ENCODE measurements at regions not wholly inside any gene's neighbourhood (a gene's known extent, or its start where the extent isn't known, plus 50 kb on each side); places are given as distances from the start of the nearest gene placed in this dataset.

GRCh38 chr2:194603429-194603828, 1053.6 kb upstream of the SLC39A10 start:
- Histone ChIP-seq H3K27me3 (ENCODE audit: insufficient read depth, low read length, poor library complexity, severe bottlenecking) (no peaks in the 10 kb centered on the region), H3K27ac (ENCODE audit: low read depth, low read length) (no peak overlapping the region), H3K4me3 (ENCODE audit: low read length) (no peak overlapping the region), H3K4me1 (ENCODE audit: insufficient read depth, low read length) (no peaks in the 10 kb centered on the region), H3K36me3 (ENCODE audit: insufficient read depth, low read length) (no peaks in the 10 kb centered on the region), H3K9me3 (ENCODE audit: low read length) (no peaks in the 10 kb centered on the region)
- no peak for DNase-seq
- no peak overlapping the region for H3K4me3 Mint-ChIP-seq
- no peaks in the 10 kb centered on the region for H3K27me3 Mint-ChIP-seq
- CTCF ChIA-PET = no interaction called here
- POLR2A ChIA-PET = no interaction called here
- H3K9me3 Mint-ChIP-seq = peaks cover 0 to 9% (median 4%) of the 10 kb centered on the region in 5 donors
- no peak overlapping the region for H3K27ac Mint-ChIP-seq
- no peaks in the 10 kb centered on the region for H3K4me1 Mint-ChIP-seq
- no peaks in the 10 kb centered on the region for H3K36me3 Mint-ChIP-seq

DNA sequence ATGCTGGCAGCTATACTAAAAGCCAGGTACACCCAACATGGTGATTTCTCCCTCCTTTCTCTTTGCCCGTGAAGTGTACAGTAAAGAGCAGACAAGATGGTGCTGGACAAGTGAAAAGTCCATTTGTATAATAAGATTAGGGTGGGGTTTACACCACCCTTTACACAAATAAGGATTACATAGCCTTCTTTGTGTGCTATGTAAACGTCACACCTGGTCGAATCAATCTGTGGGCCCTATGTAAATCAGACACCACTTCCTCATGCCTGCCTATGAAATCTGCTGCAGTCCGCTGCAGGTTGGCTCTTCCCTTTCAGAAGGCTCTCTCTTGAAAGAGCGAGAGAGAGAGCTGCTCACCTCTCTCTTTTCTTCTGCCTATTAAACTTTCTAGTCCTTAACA, 1054.3 kb upstream of the SLC39A10 start:
- Histone ChIP-seq H3K27ac (ENCODE audit: low read depth, low read length) (no peak overlapping the region), H3K9me3 (ENCODE audit: low read length) (no peaks in the 10 kb centered on the region), H3K36me3 (ENCODE audit: insufficient read depth, low read length) (no peaks in the 10 kb centered on the region), H3K4me1 (ENCODE audit: insufficient read depth, low read length) (no peaks in the 10 kb centered on the region), H3K4me3 (ENCODE audit: low read length) (no peak overlapping the region), H3K27me3 (ENCODE audit: insufficient read depth, low read length, poor library complexity, severe bottlenecking) (no peaks in the 10 kb centered on the region)
- Mint-ChIP-seq H3K4me3 (no peak overlapping the region), H3K9me3 (peaks cover 0 to 9% (median 4%) of the 10 kb centered on the region in 5 donors), H3K27ac (no peak overlapping the region), H3K27me3 (no peaks in the 10 kb centered on the region), H3K4me1 (no peaks in the 10 kb centered on the region), H3K36me3 (no peaks in the 10 kb centered on the region)
- ChIA-PET CTCF (no interaction called here), POLR2A (no interaction called here)
- no peak for DNase-seq

- Mint-ChIP-seq H3K27ac (no peak overlapping the region), H3K27me3 (peaks cover 0 to 3% of the 10 kb centered on the region in 2 donors), H3K4me3 (no peak overlapping the region), H3K4me1 (no peaks in the 10 kb centered on the region), H3K9me3 (no peaks in the 10 kb centered on the region), H3K36me3 (no peaks in the 10 kb centered on the region)
- CTCF ChIA-PET = no interaction called here
- Histone ChIP-seq H3K27me3 (ENCODE audit: insufficient read depth, low read length, poor library complexity, severe bottlenecking) (no peaks in the 10 kb centered on the region), H3K27ac (ENCODE audit: low read depth, low read length) (no peak overlapping the region), H3K9me3 (ENCODE audit: low read length) (no peaks in the 10 kb centered on the region), H3K4me3 (ENCODE audit: low read length) (no peak overlapping the region), H3K36me3 (ENCODE audit: insufficient read depth, low read length) (no peaks in the 10 kb centered on the region), H3K4me1 (ENCODE audit: insufficient read depth, low read length) (no peaks in the 10 kb centered on the region)
- POLR2A ChIA-PET = no interaction called here
- DNase-seq = no peak
These were observed 1065.8 kb upstream of the SLC39A10 start for GRCh38 chr2:194591192-194591591.

DNA sequence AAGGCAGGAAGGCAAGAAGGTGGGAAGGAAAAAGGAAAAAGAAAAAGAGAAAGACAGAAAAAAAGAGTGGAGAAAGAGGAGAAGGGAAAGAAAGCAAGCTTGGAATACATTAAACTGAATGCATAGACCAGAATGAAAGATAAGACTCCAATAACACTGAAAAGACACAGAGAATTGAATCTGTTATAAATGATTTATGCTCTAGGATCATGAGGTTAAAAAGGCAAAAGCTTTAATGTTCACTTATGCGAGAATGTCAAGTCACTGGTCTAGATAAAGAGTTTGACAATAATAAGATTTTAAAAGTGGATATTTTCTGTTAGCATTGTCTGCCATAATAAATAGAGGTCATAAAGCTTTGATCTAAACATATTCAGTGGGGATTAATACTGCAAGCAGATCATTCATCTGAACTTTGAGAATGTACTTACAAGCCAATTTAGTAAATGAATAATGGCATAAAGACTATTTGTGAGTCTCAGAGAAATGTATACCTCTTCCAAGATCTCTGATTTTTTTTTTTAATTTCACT, 1069.2 kb upstream of the SLC39A10 start:
- Mint-ChIP-seq H3K9me3 (peaks cover 0 to 5% (median 0%) of the 10 kb centered on the region in 5 donors), H3K27ac (no peak overlapping the region), H3K4me1 (no peaks in the 10 kb centered on the region), H3K36me3 (no peaks in the 10 kb centered on the region), H3K27me3 (no peaks in the 10 kb centered on the region), H3K4me3 (no peak overlapping the region)
- H3K4me1 ChIP-seq (ENCODE audit: insufficient read depth, low read length) = no peaks in the 10 kb centered on the region
- H3K9me3 ChIP-seq (ENCODE audit: low read length) = no peaks in the 10 kb centered on the region
- no peak overlapping the region for H3K27ac ChIP-seq (ENCODE audit: low read depth, low read length)
- H3K36me3 ChIP-seq (ENCODE audit: insufficient read depth, low read length) = no peaks in the 10 kb centered on the region
- DNase-seq = no peak
- ChIA-PET CTCF (no interaction called here), POLR2A (no interaction called here)
- H3K4me3 ChIP-seq (ENCODE audit: low read length) = no peak overlapping the region
- no peaks in the 10 kb centered on the region for H3K27me3 ChIP-seq (ENCODE audit: insufficient read depth, low read length, poor library complexity, severe bottlenecking)

DNA sequence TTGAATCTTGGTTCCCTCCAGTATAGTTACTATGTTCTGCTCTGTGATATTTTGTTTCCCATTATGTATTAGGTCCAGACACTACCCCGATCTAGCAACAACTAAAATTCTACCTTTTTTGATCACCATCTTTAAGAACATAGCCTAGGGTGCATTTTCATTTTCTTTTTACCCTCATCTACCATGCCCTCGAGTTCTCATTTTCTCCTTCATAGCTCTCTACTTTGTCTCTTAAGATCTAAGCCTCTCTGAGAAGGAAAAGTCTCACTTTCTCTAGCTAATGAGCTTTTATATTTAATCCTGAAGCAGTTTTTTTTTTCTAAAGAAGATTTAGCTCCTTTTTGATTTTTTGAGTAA, 1089.4 kb upstream of the SLC39A10 start:
- CTCF ChIA-PET = interaction anchor here (0.5 kb wide), 1 partner anchor 10 kb away, joined by 3 read pairs; no protein-coding TSS in a partner anchor
- H3K4me1 Mint-ChIP-seq = no peaks in the 10 kb centered on the region

GRCh38 chr2:194566907-194567660, 1089.9 kb upstream of the SLC39A10 start:
- ChIA-PET CTCF (interaction anchor here (0.5 kb wide), 1 partner anchor 11 kb away, joined by 3 read pairs; no protein-coding TSS in a partner anchor), POLR2A (no interaction called here)
- Mint-ChIP-seq H3K4me3 (no peak overlapping the region), H3K9me3 (peaks cover 0 to 6% (median 0%) of the 10 kb centered on the region in 5 donors), H3K4me1 (no peaks in the 10 kb centered on the region), H3K27ac (no peak overlapping the region), H3K27me3 (no peaks in the 10 kb centered on the region), H3K36me3 (no peaks in the 10 kb centered on the region)
- no peak for DNase-seq
- H3K36me3 ChIP-seq (ENCODE audit: insufficient read depth, low read length) = no peaks in the 10 kb centered on the region
- no peak overlapping the region for H3K4me3 ChIP-seq (ENCODE audit: low read length)
- H3K27ac ChIP-seq (ENCODE audit: low read depth, low read length) = no peak overlapping the region
- H3K27me3 ChIP-seq (ENCODE audit: insufficient read depth, low read length, poor library complexity, severe bottlenecking) = no peaks in the 10 kb centered on the region
- no peaks in the 10 kb centered on the region for H3K9me3 ChIP-seq (ENCODE audit: low read length)
- no peaks in the 10 kb centered on the region for H3K4me1 ChIP-seq (ENCODE audit: insufficient read depth, low read length)

More for the DNA sequence above, 1089.4 kb upstream of the SLC39A10 start:
- DNase-seq = no peak
- H3K4me3 Mint-ChIP-seq = no peak overlapping the region
- H3K9me3 Mint-ChIP-seq = peaks cover 0 to 6% (median 0%) of the 10 kb centered on the region in 5 donors
- POLR2A ChIA-PET = no interaction called here
- Histone ChIP-seq H3K9me3 (ENCODE audit: low read length) (no peaks in the 10 kb centered on the region), H3K4me1 (ENCODE audit: insufficient read depth, low read length) (no peaks in the 10 kb centered on the region), H3K4me3 (ENCODE audit: low read length) (no peak overlapping the region), H3K27ac (ENCODE audit: low read depth, low read length) (no peak overlapping the region), H3K36me3 (ENCODE audit: insufficient read depth, low read length) (no peaks in the 10 kb centered on the region), H3K27me3 (ENCODE audit: insufficient read depth, low read length, poor library complexity, severe bottlenecking) (no peaks in the 10 kb centered on the region)
- H3K36me3 Mint-ChIP-seq = no peaks in the 10 kb centered on the region
- no peak overlapping the region for H3K27ac Mint-ChIP-seq
- H3K27me3 Mint-ChIP-seq = no peaks in the 10 kb centered on the region

DNA sequence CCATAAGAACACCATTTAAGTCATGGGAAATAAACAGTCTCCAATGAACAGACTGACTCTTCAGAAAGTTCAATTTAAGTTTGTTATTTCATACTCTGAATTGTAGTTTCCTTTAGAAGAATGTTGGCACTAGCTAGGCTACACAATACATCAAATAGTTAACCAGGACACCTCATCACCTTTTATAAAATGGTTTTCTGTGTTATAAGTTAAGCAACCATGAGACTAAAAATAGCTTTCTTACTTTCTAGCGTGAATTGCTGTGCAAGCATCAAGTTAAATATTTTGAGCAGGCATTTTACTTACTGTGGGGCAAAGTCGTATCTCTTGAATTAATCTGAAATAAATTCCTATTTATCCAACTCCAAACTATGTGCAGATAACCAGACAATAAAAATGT, 1092.6 kb upstream of the SLC39A10 start:
- Mint-ChIP-seq H3K36me3 (no peaks in the 10 kb centered on the region), H3K27ac (no peak overlapping the region), H3K4me3 (no peak overlapping the region), H3K9me3 (peaks cover 0 to 5% (median 0%) of the 10 kb centered on the region in 5 donors), H3K4me1 (no peaks in the 10 kb centered on the region), H3K27me3 (peaks cover 0 to 2% of the 10 kb centered on the region in 2 donors)
- H3K4me1 ChIP-seq (ENCODE audit: insufficient read depth, low read length) = no peaks in the 10 kb centered on the region
- no peak overlapping the region for H3K4me3 ChIP-seq (ENCODE audit: low read length)
- CTCF ChIA-PET = no interaction called here
- no peak overlapping the region for H3K27ac ChIP-seq (ENCODE audit: low read depth, low read length)
- H3K36me3 ChIP-seq (ENCODE audit: insufficient read depth, low read length) = no peaks in the 10 kb centered on the region
- POLR2A ChIA-PET = no interaction called here
- H3K27me3 ChIP-seq (ENCODE audit: insufficient read depth, low read length, poor library complexity, severe bottlenecking) = no peaks in the 10 kb centered on the region
- no peaks in the 10 kb centered on the region for H3K9me3 ChIP-seq (ENCODE audit: low read length)
- no peak for DNase-seq

- peaks cover 0 to 2% of the 10 kb centered on the region in 2 donors for H3K27me3 Mint-ChIP-seq
- H3K36me3 Mint-ChIP-seq = no peaks in the 10 kb centered on the region
- Histone ChIP-seq H3K27me3 (ENCODE audit: insufficient read depth, low read length, poor library complexity, severe bottlenecking) (no peaks in the 10 kb centered on the region), H3K4me1 (ENCODE audit: insufficient read depth, low read length) (no peaks in the 10 kb centered on the region), H3K36me3 (ENCODE audit: insufficient read depth, low read length) (no peaks in the 10 kb centered on the region), H3K9me3 (ENCODE audit: low read length) (no peaks in the 10 kb centered on the region), H3K4me3 (ENCODE audit: low read length) (no peak overlapping the region), H3K27ac (ENCODE audit: low read depth, low read length) (no peak overlapping the region)
- H3K27ac Mint-ChIP-seq = no peak overlapping the region
- H3K9me3 Mint-ChIP-seq = peaks cover 0 to 2% (median 0%) of the 10 kb centered on the region in 5 donors
- no peak overlapping the region for H3K4me3 Mint-ChIP-seq
- ChIA-PET CTCF (no interaction called here), POLR2A (no interaction called here)
- DNase-seq = no peak
- no peaks in the 10 kb centered on the region for H3K4me1 Mint-ChIP-seq
These were observed 1094.7 kb upstream of the SLC39A10 start for GRCh38 chr2:194562329-194562728.
